K562 (cell line): ENCODE measurements at regions not wholly inside any gene's neighbourhood (a gene's known extent, or its start where the extent isn't known, plus 50 kb on each side); places are given as distances from the start of the nearest gene placed in this dataset.

Source experiments
- ATAC-seq: fragments of 200-7000 bp; cut with Tn5 transposase; 3 replicates; pipeline ENCODE4 v1.9.1; 2020; ENCODE audit warnings: moderate library complexity
- BruUV-seq: library from RNA; stranded (reverse); fragments of 400-500 nt; replicated peaks from 2 replicates; lab custom pipeline; 2021; lab: Mats Ljungman, UMichigan
- CTCF ChIA-PET: fragments of 300-600 bp; formaldehyde crosslinking; extraction: SDS; loops from one replicate; lab custom pipeline; 2021; ENCODE audit warnings: low intra/inter-chr PET ratio; lab: Yijun Ruan, JAX
- POLR2A ChIA-PET: fragments of 300-600, 350-650 bp; sonication (Branson Sonifier 250); formaldehyde crosslinking; extraction: SDS; loops from one replicate; lab custom pipeline; 2021; ENCODE audit warnings: antibody characterized with exemption, inconsistent platforms; lab: Yijun Ruan, JAX
- DNase-seq, 4 experiments: peaks; one replicate each; pipeline versions ENCODE4 v3.0.0 to v3.0.0-alpha.2; 2011 to 2018; ENCODE audit warnings: low spot score in 3 of 4, mixed read lengths in 3 of 4; ENCODE audit errors: extremely low read depth in 1 of 4
- FAIRE-seq: peaks from 2 replicates; lab custom pipeline; 2011; peaks lifted over from hg19 to GRCh38; lab: Jason Lieb, UNC
- H2AFZ ChIP-seq: 2 replicates; pipeline ENCODE4 v1.6.0; 2011; ENCODE audit warnings: low read depth, low read length, control low read depth, inconsistent platforms
- H3K27ac ChIP-seq: fragments of 200-600 bp; 3 replicates; pipeline ENCODE4 v1.8.0; 2011; ENCODE audit warnings: low read depth, mild to moderate bottlenecking, control low read depth, inconsistent platforms, low read length, moderate library complexity, mixed read lengths; ENCODE audit errors: extremely low read depth
- H3K27me3 ChIP-seq, 2 experiments: fragments of 300-600 bp in 1 of 2; 2 replicates in 1 of 2; 3 replicates in 1 of 2; pipeline versions ENCODE4 v1.6.0 to v1.8.0; 2011; ENCODE audit warnings: inconsistent platforms in 2 of 2, low read length in 2 of 2, mild to moderate bottlenecking in 1 of 2, mixed read lengths in 1 of 2, moderate library complexity in 1 of 2; ENCODE audit not compliant: control insufficient read depth in 2 of 2, insufficient read depth in 2 of 2
- H3K36me3 ChIP-seq: fragments of 300-600 bp; 3 replicates; pipeline ENCODE4 v1.8.0; 2011; ENCODE audit warnings: mild to moderate bottlenecking, low read length, inconsistent platforms; ENCODE audit not compliant: control insufficient read depth, insufficient read depth
- H3K4me1 ChIP-seq, 2 experiments: fragments of 200-600 bp in 1 of 2; replicated peaks in 1 of 2; 2 replicates in 1 of 2; 3 replicates in 1 of 2; pipeline versions ENCODE4 v1.5.1 to v1.8.0; 2011; ENCODE audit warnings: inconsistent platforms in 2 of 2, low read length in 2 of 2, mild to moderate bottlenecking in 1 of 2, mixed read lengths in 1 of 2, moderate library complexity in 1 of 2; ENCODE audit not compliant: control insufficient read depth in 2 of 2, insufficient read depth in 2 of 2
- H3K4me2 ChIP-seq: 2 replicates; pipeline ENCODE4 v1.6.1; 2011; ENCODE audit warnings: low read length, control low read depth, inconsistent platforms, mixed read lengths; ENCODE audit not compliant: insufficient read depth
- H3K4me3 ChIP-seq: fragments of 200-600 bp; sonication (generic), shearing (Covaris generic); 2 replicates; pipeline ENCODE4 v1.5.1; 2016; ENCODE audit warnings: control low read depth, inconsistent platforms
- H3K79me2 ChIP-seq: fragments of 200-600 bp; 3 replicates; pipeline ENCODE4 v1.8.0; 2011; ENCODE audit warnings: low read length, inconsistent platforms; ENCODE audit not compliant: control insufficient read depth, insufficient read depth
- H3K9ac ChIP-seq, 2 experiments: 2 replicates each; pipeline versions ENCODE4 v1.6.0 to v1.6.1; 2011; ENCODE audit warnings: low read depth in 2 of 2, low read length in 2 of 2, control low read depth in 1 of 2, inconsistent platforms in 1 of 2, mild to moderate bottlenecking in 1 of 2, mixed read lengths in 1 of 2; ENCODE audit not compliant: insufficient read depth in 1 of 2
- H3K9me1 ChIP-seq: one replicate; pipeline ENCODE4 v1.6.0; 2011; ENCODE audit warnings: inconsistent platforms, mild to moderate bottlenecking, low read length, moderate library complexity; ENCODE audit not compliant: control insufficient read depth, insufficient read depth
- H3K9me3 ChIP-seq: replicated peaks from 2 replicates; pipeline ENCODE4 v1.5.1; 2011; ENCODE audit warnings: low read depth, low read length, inconsistent platforms; ENCODE audit not compliant: control insufficient read depth, insufficient read depth
- H4K20me1 ChIP-seq: replicated peaks from 2 replicates; pipeline ENCODE4 v1.6.1; 2011; ENCODE audit warnings: low read length, inconsistent platforms, mixed read lengths; ENCODE audit not compliant: control insufficient read depth, insufficient read depth
- BCL6 ChIP-seq: fragments of 250-450 bp; sonication (Bioruptor Pico); IDR thresholded peaks from 2 replicates; pipeline ENCODE4 v1.4.0; 2020
- EZH2 ChIP-seq: IDR thresholded peaks from 2 replicates; pipeline ENCODE4 v1.6.1; 2012; ENCODE audit warnings: low read depth, mild to moderate bottlenecking, inconsistent platforms, low read length, borderline replicate concordance
- FOS ChIP-seq: IDR thresholded peaks from 3 replicates; pipeline ENCODE4 v1.6.1; 2011; ENCODE audit not compliant: insufficient read length; ENCODE audit errors: extremely low read depth
- HNRNPUL1 ChIP-seq: fragments of 200-400 bp; formaldehyde crosslinking; IDR thresholded peaks from 2 replicates; pipeline ENCODE4 v1.6.1; 2017; ENCODE audit warnings: low read length
- KDM2B ChIP-seq: fragments of 250-450 bp; sonication (Bioruptor Pico); IDR thresholded peaks from 2 replicates; pipeline ENCODE4 v1.8.0; 2021; ENCODE audit warnings: mild to moderate bottlenecking, moderate library complexity
- LARP7 ChIP-seq: fragments of 450-650 bp; IDR thresholded peaks from 2 replicates; pipeline ENCODE4 v1.6.1; 2016
- MAZ ChIP-seq, 2 experiments: fragments of 450-650 bp in 1 of 2; sonication (generic) in 1 of 2; formaldehyde crosslinking; IDR thresholded peaks in 1 of 2; conservative IDR thresholded peaks in 1 of 2; 2 replicates each; pipeline versions ENCODE4 v1.4.0 to v1.5.0; 2020; ENCODE audit warnings: mild to moderate bottlenecking in 1 of 2, missing genetic modification reagents in 1 of 2
- MED1 ChIP-seq: sonication (generic); formaldehyde crosslinking; IDR thresholded peaks from 2 replicates; pipeline ENCODE4 v1.8.1; 2023; ENCODE audit warnings: missing genetic modification reagents, borderline replicate concordance
- NRF1 ChIP-seq, 2 experiments: fragments of 450-650 bp; IDR thresholded peaks in 1 of 2; conservative IDR thresholded peaks in 1 of 2; 2 replicates each; pipeline ENCODE4 v1.6.1; 2014; ENCODE audit warnings: mild to moderate bottlenecking in 2 of 2
- PHB ChIP-seq: fragments of 250-450 bp; sonication (Bioruptor Pico); IDR thresholded peaks from 2 replicates; pipeline ENCODE4 v1.5.0; 2021
- POLR2H ChIP-seq: IDR thresholded peaks from 2 replicates; pipeline ENCODE4 v1.6.1; 2016; ENCODE audit warnings: missing genetic modification characterization, low read depth, mild to moderate bottlenecking, control low read depth, missing compliant biosample characterization, moderate library complexity
- PYGO2 ChIP-seq: fragments of 450-650 bp; IDR thresholded peaks from 2 replicates; pipeline ENCODE4 v1.6.1; 2016; ENCODE audit warnings: mild to moderate bottlenecking, missing genetic modification characterization, moderate library complexity, missing compliant biosample characterization
- SRF ChIP-seq, 2 experiments: fragments of 250-450, 450-650 bp in 1 of 2; sonication (Bioruptor Pico) in 1 of 2; sonication (generic) in 1 of 2; formaldehyde crosslinking; IDR thresholded peaks; 2 replicates each; pipeline versions ENCODE4 v1.5.0 to v1.5.1; 2020 to 2022; ENCODE audit warnings: mild to moderate bottlenecking in 1 of 2, missing genetic modification reagents in 1 of 2
- ZNF76 ChIP-seq: fragments of 250-450 bp; sonication (Bioruptor Pico); IDR thresholded peaks from 2 replicates; pipeline ENCODE4 v1.4.0; 2020; ENCODE audit warnings: mild to moderate bottlenecking, moderate library complexity, borderline replicate concordance
- WGBS: fragments of 100-300 bp; shearing (Covaris generic); methylation state at CpG from one replicate; pipeline ENCODE4 v1.1.6; 2016; ENCODE audit warnings: low coverage, mixed read lengths; ENCODE audit not compliant: insufficient coverage; ENCODE audit errors: missing lambda C conversion rate; 5-methylcytosine and 5-hydroxymethylcytosine counted together
- in situ Hi-C: fragments of 300-500 bp; cut with MboI; formaldehyde crosslinking; loops from 4 replicates; pipeline ENCODE4 v1.15.0; 2018; ENCODE audit warnings: inconsistent platforms, mixed read lengths
- intact Hi-C: fragments of 100-400 bp; cut with micrococcal nuclease; formaldehyde crosslinking; loops from 2 replicates; pipeline ENCODE4 v1.14.2; 2022
- TF ChIP-seq, protein P1 (sequence below): sonication (generic); formaldehyde crosslinking; IDR thresholded peaks from 2 replicates; pipeline ENCODE4 v1.9.0; 2022; ENCODE audit warnings: mild to moderate bottlenecking, missing genetic modification reagents

DNA sequence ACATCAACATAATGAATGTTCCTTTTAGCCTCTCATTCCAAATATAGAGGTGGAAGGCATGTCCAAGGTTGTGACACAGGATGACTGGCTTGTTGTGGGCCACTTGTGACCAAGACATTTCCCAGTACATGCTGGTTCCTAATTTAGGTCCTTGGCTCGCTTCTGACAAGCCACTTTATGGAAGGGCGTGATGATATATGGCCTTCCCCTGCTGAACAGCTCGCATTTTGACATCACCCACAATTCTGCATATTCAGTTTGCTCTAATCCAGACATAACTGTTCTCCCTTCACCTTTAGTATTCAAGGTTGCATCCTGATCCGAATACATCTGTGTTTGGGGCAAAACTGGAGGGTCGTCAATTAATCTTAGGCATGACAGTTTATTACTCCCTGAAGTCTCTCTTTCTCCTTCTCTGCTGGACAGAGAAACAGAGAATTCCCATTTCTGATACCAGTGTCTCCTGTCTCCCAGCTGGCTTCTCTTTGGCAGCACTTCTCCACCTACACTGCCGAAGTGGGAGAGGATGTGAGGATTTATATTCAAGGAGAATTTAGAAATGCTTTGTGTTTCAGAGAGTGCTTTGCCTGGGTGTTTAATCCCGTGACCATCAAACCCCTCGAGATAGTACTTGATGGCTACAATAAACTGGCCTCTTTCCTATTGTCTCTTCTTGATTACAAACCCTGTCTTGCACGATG lies 815.5 kb upstream of the RBFOX1 start:
- Histone ChIP-seq H3K36me3 (no peaks in the 10 kb centered on the region), H3K27ac (no peak overlapping the region), H3K4me3 (no peak overlapping the region), H3K9me1 (no peaks in the 10 kb centered on the region), H3K4me1 (no peaks in the 10 kb centered on the region), H3K9ac (no peak overlapping the region), H3K4me2 (no peak overlapping the region), H3K27me3 (no peaks in the 10 kb centered on the region), H3K9me3 (no peaks in the 10 kb centered on the region), H2AFZ (no peak overlapping the region), H4K20me1 (no peaks in the 10 kb centered on the region), H3K79me2 (no peaks in the 10 kb centered on the region)
- 0% methylated on average over 9 of the region's 9 CpGs for WGBS
- BruUV-seq, result no TSS peak
- POLR2A ChIA-PET, result no interaction called here
- no peak for DNase-seq
- FAIRE-seq, result no peak
- CTCF ChIA-PET, result no interaction called here
- TF ChIP-seq ZNF76 (CRISPR knock-in tag), result no peak
- TF ChIP-seq, protein P1, sequence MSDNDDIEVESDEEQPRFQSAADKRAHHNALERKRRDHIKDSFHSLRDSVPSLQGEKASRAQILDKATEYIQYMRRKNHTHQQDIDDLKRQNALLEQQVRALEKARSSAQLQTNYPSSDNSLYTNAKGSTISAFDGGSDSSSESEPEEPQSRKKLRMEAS (CRISPR knock-in tag), result no peak
- no peak for TF ChIP-seq PHB
- TF ChIP-seq NRF1 (conservative IDR thresholded peaks at IDR 0.05 in 1 of 2, IDR thresholded peaks at IDR 0.05 in 1 of 2), result no peak
- no peak for TF ChIP-seq MED1 (CRISPR knock-in tag)
- TF ChIP-seq HNRNPUL1, result no peak
- no peak for TF ChIP-seq BCL6
- no peak for TF ChIP-seq KDM2B (CRISPR knock-in tag)
- TF ChIP-seq FOS, result no peak
- TF ChIP-seq POLR2H (tag), result no peak
- TF ChIP-seq SRF (CRISPR knock-in tag; IDR thresholded peaks at IDR 0.05), result no peak
- no peak for TF ChIP-seq PYGO2 (tag)
- no peak for TF ChIP-seq MAZ (CRISPR knock-in tag; conservative IDR thresholded peaks at IDR 0.05 in 1 of 2, IDR thresholded peaks at IDR 0.05 in 1 of 2)
- TF ChIP-seq LARP7, result no peak
- TF ChIP-seq EZH2, result no peak
- ATAC-seq, result no peak
- intact Hi-C loops, result no loop called here
- in situ Hi-C loops, result no loop called here
